Astrocyte (in vitro differentiated cells and primary cell): ENCODE measurements at regions not wholly inside any gene's neighbourhood (a gene's known extent, or its start where the extent isn't known, plus 50 kb on each side); places are given as distances from the start of the nearest gene placed in this dataset.
A peak's percentile ranks its signal among the peaks of the same experiment; 100 is the strongest.

Experiments used
- DNase-seq: peaks from one replicate; pipeline ENCODE4 v3.0.0-alpha.2; 2010; ENCODE audit warnings: low read depth
- FAIRE-seq: peaks from 2 replicates; lab custom pipeline; 2011; peaks lifted over from hg19 to GRCh38; lab: Jason Lieb, UNC
- H2AFZ ChIP-seq: 2 replicates; pipeline ENCODE4 v1.6.0; 2012; ENCODE audit warnings: low read depth, low read length, inconsistent platforms
- H3K27ac ChIP-seq: 2 replicates; pipeline ENCODE4 v1.5.1; 2011; ENCODE audit warnings: low read depth, low read length, inconsistent platforms
- H3K27me3 ChIP-seq: 2 replicates; pipeline ENCODE4 v1.6.0; 2011; ENCODE audit warnings: low read length, inconsistent platforms; ENCODE audit not compliant: insufficient read depth
- H3K36me3 ChIP-seq: 2 replicates; pipeline ENCODE4 v1.5.1; 2011; ENCODE audit warnings: low read length, inconsistent platforms; ENCODE audit not compliant: insufficient read depth
- H3K4me1 ChIP-seq: 2 replicates; pipeline ENCODE4 v1.5.1; 2011; ENCODE audit warnings: low read length, inconsistent platforms; ENCODE audit not compliant: insufficient read depth
- H3K4me2 ChIP-seq: 2 replicates; pipeline ENCODE4 v1.6.0; 2012; ENCODE audit warnings: low read length, inconsistent platforms
- H3K4me3 ChIP-seq: 2 replicates; pipeline ENCODE4 v1.5.1; 2011; ENCODE audit warnings: low read depth, mild to moderate bottlenecking, low read length, inconsistent platforms; ENCODE audit not compliant: insufficient read depth
- H3K79me2 ChIP-seq: 2 replicates; pipeline ENCODE4 v1.6.0; 2012; ENCODE audit warnings: mild to moderate bottlenecking, low read length, inconsistent platforms; ENCODE audit not compliant: insufficient read depth
- H3K9ac ChIP-seq: 2 replicates; pipeline ENCODE4 v1.6.0; 2012; ENCODE audit warnings: mild to moderate bottlenecking, low read length, inconsistent platforms
- H3K9me3 ChIP-seq: 2 replicates; pipeline ENCODE4 v1.5.1; 2012; ENCODE audit warnings: low read depth, mild to moderate bottlenecking, low read length, inconsistent platforms; ENCODE audit not compliant: insufficient read depth
- H4K20me1 ChIP-seq: 2 replicates; pipeline ENCODE4 v1.6.0; 2012; ENCODE audit warnings: low read length, inconsistent platforms; ENCODE audit not compliant: insufficient read depth
- H3K27ac Mint-ChIP-seq: one replicate; pipeline ENCODE4 v1.8.0; 2021; ENCODE audit warnings: mild to moderate bottlenecking, mixed read lengths; ENCODE audit not compliant: unreplicated experiment
- H3K27me3 Mint-ChIP-seq: one replicate; pipeline ENCODE4 v1.8.0; 2021; ENCODE audit warnings: low read depth, mixed read lengths; ENCODE audit not compliant: unreplicated experiment
- H3K36me3 Mint-ChIP-seq: one replicate; pipeline ENCODE4 v1.8.0; 2021; ENCODE audit warnings: low read depth, mixed read lengths; ENCODE audit not compliant: unreplicated experiment
- H3K4me1 Mint-ChIP-seq: one replicate; pipeline ENCODE4 v1.8.0; 2021; ENCODE audit warnings: low read depth, mixed read lengths; ENCODE audit not compliant: unreplicated experiment
- H3K4me3 Mint-ChIP-seq: one replicate; pipeline ENCODE4 v1.8.0; 2021; ENCODE audit warnings: mild to moderate bottlenecking, moderate library complexity, mixed read lengths; ENCODE audit not compliant: unreplicated experiment
- H3K9me3 Mint-ChIP-seq: one replicate; pipeline ENCODE4 v1.8.0; 2021; ENCODE audit warnings: mild to moderate bottlenecking, mixed read lengths; ENCODE audit not compliant: unreplicated experiment
- CTCF ChIP-seq: IDR thresholded peaks from 2 replicates; pipeline ENCODE4 v1.5.1; 2011; ENCODE audit warnings: low read depth, mild to moderate bottlenecking, inconsistent platforms, low read length, moderate library complexity; ENCODE audit not compliant: insufficient read depth
- EZH2 ChIP-seq: IDR thresholded peaks from 2 replicates; pipeline ENCODE4 v1.6.1; 2012; ENCODE audit warnings: mild to moderate bottlenecking, low read length, inconsistent platforms; ENCODE audit not compliant: insufficient read depth

GRCh38 chr4:151990201-151990600 lies 229.4 kb upstream of the GATB start:
- no peaks in the 10 kb centered on the region for H3K79me2 ChIP-seq
- H2AFZ ChIP-seq = no peak overlapping the region
- no peaks in the 10 kb centered on the region for H3K36me3 ChIP-seq
- Mint-ChIP-seq H3K4me1 (peaks cover 12% of the 10 kb centered on the region), H3K27ac (no peak overlapping the region), H3K36me3 (no peaks in the 10 kb centered on the region), H3K27me3 (peaks cover 2% of the 10 kb centered on the region), H3K4me3 (no peak overlapping the region), H3K9me3 (peaks cover 3% of the 10 kb centered on the region)
- FAIRE-seq (peak; percentile 81), DNase-seq (peak; percentile 91)
- H3K4me2 ChIP-seq = peak overlapping the region; percentile 16
- H4K20me1 ChIP-seq = no peaks in the 10 kb centered on the region
- no peak overlapping the region for H3K27ac ChIP-seq
- TF ChIP-seq CTCF = no peak
- no peak for TF ChIP-seq EZH2
- H3K4me3 ChIP-seq = no peak overlapping the region
- no peak overlapping the region for H3K9ac ChIP-seq
- H3K4me1 ChIP-seq = peaks cover 12% of the 10 kb centered on the region
- no peaks in the 10 kb centered on the region for H3K27me3 ChIP-seq
- H3K9me3 ChIP-seq = no peaks in the 10 kb centered on the region

- no peaks in the 10 kb centered on the region for H3K36me3 ChIP-seq
- Mint-ChIP-seq H3K27ac (no peak overlapping the region), H3K4me1 (peaks cover 9% of the 10 kb centered on the region), H3K4me3 (no peak overlapping the region), H3K27me3 (peaks cover 5% of the 10 kb centered on the region), H3K36me3 (no peaks in the 10 kb centered on the region), H3K9me3 (peaks cover 3% of the 10 kb centered on the region)
- TF ChIP-seq CTCF (no peak), EZH2 (no peak)
- DNase-seq (no peak), FAIRE-seq (no peak)
- peaks cover 12% of the 10 kb centered on the region for H3K4me1 ChIP-seq
- H3K79me2 ChIP-seq = no peaks in the 10 kb centered on the region
- no peaks in the 10 kb centered on the region for H3K9me3 ChIP-seq
- H4K20me1 ChIP-seq = no peaks in the 10 kb centered on the region
- no peak overlapping the region for H3K27ac ChIP-seq
- H3K4me3 ChIP-seq = no peak overlapping the region
- no peaks in the 10 kb centered on the region for H3K27me3 ChIP-seq
- H2AFZ ChIP-seq = no peak overlapping the region
- no peak overlapping the region for H3K9ac ChIP-seq
- H3K4me2 ChIP-seq = no peak overlapping the region
Observed at GRCh38 chr4:151988591-151988990, 227.8 kb upstream of the GATB start.

GRCh38 chr4:151987606-151988005 lies 226.8 kb upstream of the GATB start:
- Mint-ChIP-seq H3K4me1 (peaks cover 4% of the 10 kb centered on the region), H3K9me3 (no peaks in the 10 kb centered on the region), H3K27ac (no peak overlapping the region), H3K27me3 (peaks cover 4% of the 10 kb centered on the region), H3K4me3 (no peak overlapping the region), H3K36me3 (no peaks in the 10 kb centered on the region)
- Histone ChIP-seq H3K9ac (no peak overlapping the region), H3K9me3 (no peaks in the 10 kb centered on the region), H4K20me1 (no peaks in the 10 kb centered on the region), H3K79me2 (no peaks in the 10 kb centered on the region), H3K4me2 (no peak overlapping the region), H3K4me1 (peaks cover 12% of the 10 kb centered on the region), H3K27me3 (no peaks in the 10 kb centered on the region), H2AFZ (no peak overlapping the region), H3K27ac (no peak overlapping the region), H3K36me3 (no peaks in the 10 kb centered on the region), H3K4me3 (no peak overlapping the region)
- DNase-seq (peak; percentile 3), FAIRE-seq (no peak)
- TF ChIP-seq EZH2 (no peak), CTCF (no peak)
